Transverse colon (tissue), 4 donors: ENCODE measurements at regions not wholly inside any gene's neighbourhood (a gene's known extent, or its start where the extent isn't known, plus 50 kb on each side); places are given as distances from the start of the nearest gene placed in this dataset.

Source experiments
- DNase-seq: peaks from one replicate; pipeline ENCODE4 v3.0.0-alpha.2; 2019
- H3K27ac ChIP-seq, 4 donors: fragments of 200-600 bp; sonication (generic); 2 replicates each; pipeline ENCODE4 v1.5.1; 2016 to 2018; ENCODE audit warnings: inconsistent platforms in 4 of 4
- H3K27me3 ChIP-seq: fragments of 200-600 bp; sonication (generic); 2 replicates; pipeline ENCODE4 v1.5.1; 2017; ENCODE audit warnings: inconsistent platforms
- H3K36me3 ChIP-seq, 4 donors: fragments of 200-600 bp; sonication (generic); 2 replicates each; pipeline ENCODE4 v1.5.1; 2017 to 2019; ENCODE audit warnings: inconsistent platforms in 4 of 4
- H3K4me1 ChIP-seq, 4 donors: fragments of 200-600 bp; sonication (generic); 2 replicates each; pipeline ENCODE4 v1.5.1; 2017 to 2020; ENCODE audit warnings: inconsistent platforms in 4 of 4
- H3K4me3 ChIP-seq, 4 donors: fragments of 200-600 bp; sonication (generic); 1 replicate in 1 of 4; 2 replicates in 3 of 4; pipeline versions ENCODE4 v1.5.1 to v1.6.1; 2017 to 2019; ENCODE audit warnings: inconsistent platforms in 4 of 4
- H3K9me3 ChIP-seq, 2 donors: fragments of 200-600 bp; sonication (generic); 2 replicates each; pipeline ENCODE4 v1.5.1; 2017 to 2019; ENCODE audit warnings: inconsistent platforms in 2 of 2
- CTCF ChIP-seq, 5 experiments: fragments of 200-600 bp in 3 of 5; fragments of 450-650 bp in 2 of 5; sonication (generic) in 3 of 5; IDR thresholded peaks; 1 replicate in 2 of 5; 2 replicates in 3 of 5; pipeline ENCODE4 v1.5.1; 2016 to 2017; ENCODE audit warnings: antibody characterized with exemption in 5 of 5, inconsistent platforms in 3 of 5, mild to moderate bottlenecking in 2 of 5, moderate library complexity in 1 of 5
- EP300 ChIP-seq: sonication (generic); formaldehyde crosslinking; IDR thresholded peaks from one replicate; pipeline ENCODE4 v1.6.1; 2017; ENCODE audit warnings: antibody characterized with exemption, low read depth
- POLR2A ChIP-seq: fragments of 450-650 bp; IDR thresholded peaks from one replicate; pipeline ENCODE4 v1.6.1; 2016; ENCODE audit warnings: antibody characterized with exemption, mild to moderate bottlenecking, moderate library complexity
- POLR2AphosphoS5 ChIP-seq, 3 donors: sonication (generic); formaldehyde crosslinking; IDR thresholded peaks; one replicate each; pipeline ENCODE4 v1.6.1; 2016; ENCODE audit warnings: antibody characterized with exemption in 3 of 3
- WGBS, 2 donors: methylation state at CpG; one replicate each; pipeline ENCODE4 v1.1.5; 2018; ENCODE audit warnings: low coverage in 1 of 2; 5-methylcytosine and 5-hydroxymethylcytosine counted together
- in situ Hi-C, 4 donors: fragments of 200-750 bp; cut with MboI; loops; one replicate each; pipeline versions ENCODE4 v1.15.0 to v1.15.1; 2017; ENCODE audit warnings: low sequenced_read_pairs in 3 of 4, low pct_ligation_motif_present in 1 of 4, low pct_unique_long_range_greater_than_20kb in 1 of 4
- intact Hi-C: fragments of 100-400 bp; cut with DNase I; formaldehyde crosslinking; loops from one replicate; pipeline ENCODE4 v1.15.1; 2023; ENCODE audit warnings: low total_unique reads

GRCh38 chr1:29711582-29712283, 475.4 kb downstream of the PTPRU start:
- WGBS, 2 donors: 40 to 50% methylated on average over 1 to 7 of the region's 7 CpGs
- Histone ChIP-seq H3K4me1 (no peaks in the 10 kb centered on the region), H3K9me3 (no peaks in the 10 kb centered on the region), H3K27ac (no peak overlapping the region), H3K36me3 (no peaks in the 10 kb centered on the region), H3K4me3 (no peak overlapping the region), H3K27me3 (peaks cover 3% of the 10 kb centered on the region)
- TF ChIP-seq EP300 (no peak), POLR2AphosphoS5 (IDR thresholded peaks at IDR 0.05) (no peak), CTCF (IDR thresholded peaks at IDR 0.05) (no peak), POLR2A (no peak)
- in situ Hi-C loops (no loop called here), intact Hi-C loops (no loop called here)
- no peak for DNase-seq

- 56% methylated on average over 9 of the region's 9 CpGs; no CpG with 5 or more reads in 1 of the 2 donors for WGBS, 2 donors
- intact Hi-C loops: loop anchor here (10.0 kb wide), 1 partner anchor 1855 kb away; no protein-coding TSS in a partner anchor
Observed at GRCh38 chr1:29709704-29710280, 473.5 kb downstream of the PTPRU start.

GRCh38 chr1:29708796-29709703, 472.7 kb downstream of the PTPRU start:
- H3K4me1 ChIP-seq: no peaks in the 10 kb centered on the region
- in situ Hi-C loops (no loop called here), intact Hi-C loops (loop anchor here (10.0 kb wide), 1 partner anchor 1854 kb away; no protein-coding TSS in a partner anchor)
- DNase-seq: no peak
- H3K36me3 ChIP-seq: no peaks in the 10 kb centered on the region
- H3K27me3 ChIP-seq: peaks cover 12% of the 10 kb centered on the region
- H3K9me3 ChIP-seq: no peaks in the 10 kb centered on the region
- TF ChIP-seq CTCF (IDR thresholded peaks at IDR 0.05) (no peak), POLR2AphosphoS5 (IDR thresholded peaks at IDR 0.05) (no peak), EP300 (no peak), POLR2A (no peak)
- H3K27ac ChIP-seq: no peak overlapping the region
- 46 to 58% methylated on average over 3 to 13 of the region's 13 CpGs for WGBS, 2 donors
- no peak overlapping the region for H3K4me3 ChIP-seq

More at GRCh38 chr1:29709704-29710280, 473.5 kb downstream of the PTPRU start:
- TF ChIP-seq EP300 (no peak), POLR2A (no peak), CTCF (IDR thresholded peaks at IDR 0.05) (no peak)
- H3K4me3 ChIP-seq: no peak overlapping the region
- H3K9me3 ChIP-seq: no peaks in the 10 kb centered on the region
- no peak overlapping the region for H3K27ac ChIP-seq
- in situ Hi-C loops: no loop called here
- H3K27me3 ChIP-seq: peaks cover 9% of the 10 kb centered on the region
- no peak for DNase-seq
- no peaks in the 10 kb centered on the region for H3K36me3 ChIP-seq
- no peaks in the 10 kb centered on the region for H3K4me1 ChIP-seq

- intact Hi-C loops (loop anchor here (10.0 kb wide), 1 partner anchor 1854 kb away; no protein-coding TSS in a partner anchor), in situ Hi-C loops (no loop called here)
- Histone ChIP-seq H3K4me1 (no peaks in the 10 kb centered on the region), H3K27ac (no peak overlapping the region), H3K36me3 (no peaks in the 10 kb centered on the region), H3K9me3 (no peaks in the 10 kb centered on the region), H3K4me3 (no peak overlapping the region), H3K27me3 (peaks cover 15% of the 10 kb centered on the region)
- no peak for DNase-seq
- WGBS, 2 donors: 86% methylated on average over 1 of the region's 1 CpG; no CpG with 5 or more reads in 1 of the 2 donors
- TF ChIP-seq CTCF (IDR thresholded peaks at IDR 0.05) (no peak), POLR2A (no peak), EP300 (no peak), POLR2AphosphoS5 (IDR thresholded peaks at IDR 0.05) (no peak)
Observed at GRCh38 chr1:29708381-29708780, 472.1 kb downstream of the PTPRU start.
